GM19455 (cell line): ENCODE measurements at regions not wholly inside any gene's neighbourhood (a gene's known extent, or its start where the extent isn't known, plus 50 kb on each side); places are given as distances from the start of the nearest gene placed in this dataset.
"Not testable (repeated sequence)": the region's sequence is repeated elsewhere in the genome, so short reads cannot be mapped to it uniquely, and the experiment has no call there.

ENCODE experiments used
- ATAC-seq: cut with Tn5 transposase; IDR thresholded peaks from one replicate; pipeline ENCODE4 v1.9.1; 2021; ENCODE audit not compliant: unreplicated experiment

DNA sequence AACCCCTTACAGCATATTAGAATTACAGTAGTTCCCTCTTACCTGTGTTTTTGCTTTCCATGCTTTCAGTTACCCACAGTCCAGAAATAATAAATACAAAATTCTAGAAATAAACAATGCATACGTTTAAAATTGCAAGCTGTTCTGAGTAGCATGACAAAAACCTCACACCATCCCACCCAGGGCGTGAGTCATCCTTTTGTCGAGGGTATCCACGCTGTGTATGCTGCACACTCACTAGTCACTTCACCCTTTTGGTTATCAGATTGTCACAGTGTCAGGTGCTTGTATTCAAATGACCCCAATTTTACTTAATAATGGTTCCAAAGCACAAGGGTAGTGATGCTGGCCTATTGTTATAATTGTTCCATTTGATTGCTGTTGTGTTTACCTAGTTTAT, 72.5 kb upstream of the P3H2 start:
- no peak for ATAC-seq

DNA sequence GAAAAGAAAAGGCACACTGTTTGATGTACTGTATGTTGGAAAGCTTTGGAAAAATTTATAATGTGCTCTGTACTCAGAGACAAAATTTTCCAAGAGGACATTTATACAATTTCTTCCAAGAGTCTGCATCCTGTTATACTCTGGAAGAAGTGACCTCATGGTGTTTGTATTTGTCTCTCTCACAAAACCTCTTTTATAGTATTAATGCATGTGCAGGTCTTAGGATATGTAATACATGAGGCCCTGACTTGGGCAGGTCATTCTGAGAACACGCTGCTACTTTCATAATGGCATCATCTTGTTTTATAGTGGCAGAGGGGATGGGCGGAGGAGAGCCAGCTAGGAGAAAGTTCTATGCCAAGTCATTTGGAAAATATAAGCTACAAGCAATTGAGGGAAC, 72.0 kb upstream of the P3H2 start:
- ATAC-seq = no peak

DNA sequence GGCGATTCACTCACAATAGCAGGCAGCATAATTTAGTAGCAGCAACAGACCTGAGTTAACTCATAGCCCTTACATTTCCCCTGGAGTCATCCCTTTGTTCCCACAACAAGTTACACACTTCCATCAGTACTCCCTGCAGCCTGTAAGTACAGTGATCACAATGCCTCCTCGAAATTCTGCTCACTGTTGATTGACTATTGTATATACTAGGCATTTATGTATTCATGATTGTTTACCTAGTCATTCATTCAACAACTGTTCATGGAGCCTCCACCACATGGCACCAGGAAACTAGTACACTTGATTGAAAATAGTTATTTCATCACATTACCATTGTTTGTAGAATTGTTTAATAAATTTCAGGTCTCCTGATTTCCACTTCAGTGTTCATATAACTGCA, 71.4 kb upstream of the P3H2 start:
- no peak for ATAC-seq

DNA sequence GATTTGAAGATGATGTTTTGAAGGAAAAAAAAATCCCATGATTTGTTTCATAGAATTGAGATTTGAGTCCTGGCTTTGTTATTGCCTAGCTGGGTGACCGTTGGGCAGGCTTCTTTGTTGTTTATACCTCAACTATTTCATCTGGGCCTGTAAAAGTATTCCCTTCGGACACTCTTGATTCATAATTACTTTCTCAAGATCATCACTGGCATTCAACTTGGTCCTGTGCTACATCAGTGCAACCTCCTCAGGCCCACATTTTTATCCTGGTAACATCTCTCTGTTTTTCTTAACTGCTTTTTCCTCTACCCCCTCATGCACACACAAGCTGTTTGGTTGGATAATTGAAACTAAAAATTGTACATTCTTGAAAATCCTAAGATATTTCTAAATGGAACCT, 67.5 kb upstream of the P3H2 start:
- ATAC-seq = no peak

DNA sequence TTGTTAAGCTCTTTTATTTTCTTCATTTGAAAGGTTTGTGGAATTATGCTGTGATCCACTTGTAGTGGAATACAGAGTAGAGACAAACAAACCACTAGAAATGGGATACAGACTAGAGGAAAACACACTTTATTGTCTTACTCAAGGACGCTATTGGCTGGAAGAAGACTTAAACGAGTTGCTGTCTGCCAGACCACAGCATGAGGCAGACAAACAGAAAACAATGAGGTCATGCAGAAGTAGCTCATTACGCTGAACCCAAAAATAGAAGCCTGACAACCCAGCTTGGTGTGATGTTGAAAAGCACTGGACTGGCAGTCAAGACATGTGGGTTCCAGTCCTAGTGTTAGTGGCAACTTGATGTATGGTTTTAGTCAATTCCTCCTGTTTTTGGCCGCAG, 62.4 kb upstream of the P3H2 start:
- no peak for ATAC-seq

DNA sequence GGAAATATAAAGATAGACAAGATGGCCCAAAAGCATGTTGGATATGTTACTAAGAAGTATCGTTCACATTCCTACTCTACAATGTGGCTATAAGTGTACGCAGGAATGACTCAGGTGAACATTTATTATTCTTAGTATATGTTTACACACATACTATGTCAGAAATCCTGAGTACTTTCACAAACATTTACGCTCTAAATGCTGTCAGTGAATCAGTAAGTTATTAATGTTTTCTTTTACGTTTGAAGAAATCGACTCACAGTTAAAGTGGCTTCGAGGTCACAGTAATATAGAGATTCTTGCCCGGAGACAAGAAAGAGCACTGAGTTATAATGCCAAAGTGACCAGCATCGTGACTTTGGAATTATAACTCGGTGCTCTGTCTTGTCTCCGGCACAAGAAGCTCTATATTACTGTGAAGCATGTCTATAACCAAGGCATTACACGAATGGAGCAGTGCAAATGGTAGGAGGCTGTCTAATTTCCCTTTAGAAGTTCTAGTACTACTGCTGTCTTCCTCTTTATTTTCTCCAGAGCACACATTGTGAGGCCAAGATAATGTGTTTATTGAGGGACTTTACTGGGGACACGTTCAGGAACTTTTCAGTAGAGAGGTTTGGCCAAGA, 61.8 kb upstream of the P3H2 start:
- ATAC-seq = no peak

DNA sequence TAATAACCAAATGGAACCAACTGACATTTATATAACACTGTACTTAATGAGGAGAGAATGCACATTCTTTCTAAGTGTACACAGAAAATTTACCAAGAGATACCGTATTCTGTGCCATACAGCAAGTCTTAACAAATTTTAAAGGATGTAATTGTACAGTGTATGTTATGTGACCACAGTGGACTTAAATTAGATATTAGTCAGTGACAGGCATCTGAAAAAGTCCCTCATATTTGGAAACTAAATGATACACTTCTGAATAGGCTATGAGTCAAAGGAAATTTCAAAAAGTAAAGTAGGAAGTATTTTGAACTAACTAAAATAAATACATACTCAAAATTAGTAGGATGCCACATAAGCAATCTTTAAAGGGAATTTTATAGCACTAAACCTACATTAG, 59.6 kb upstream of the P3H2 start:
- ATAC-seq = no peak

DNA sequence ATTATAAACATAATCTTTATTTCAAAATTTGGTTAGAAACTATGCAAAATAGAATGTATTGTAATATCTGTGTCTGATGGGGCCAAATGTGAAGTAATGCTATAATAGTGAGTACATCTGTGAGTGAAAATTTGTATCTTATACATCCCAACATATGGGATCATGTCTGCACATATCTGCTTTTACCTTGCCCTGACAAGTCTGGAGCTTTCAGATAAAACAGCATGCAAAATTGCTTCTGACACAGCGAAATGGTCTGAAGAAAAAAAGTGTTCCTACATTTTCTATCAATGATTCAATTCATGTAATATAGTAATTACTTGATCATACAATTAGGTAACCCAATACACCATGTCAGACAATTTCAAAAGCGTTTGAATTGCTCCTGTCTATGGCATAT, 58.1 kb upstream of the P3H2 start:
- no peak for ATAC-seq

DNA sequence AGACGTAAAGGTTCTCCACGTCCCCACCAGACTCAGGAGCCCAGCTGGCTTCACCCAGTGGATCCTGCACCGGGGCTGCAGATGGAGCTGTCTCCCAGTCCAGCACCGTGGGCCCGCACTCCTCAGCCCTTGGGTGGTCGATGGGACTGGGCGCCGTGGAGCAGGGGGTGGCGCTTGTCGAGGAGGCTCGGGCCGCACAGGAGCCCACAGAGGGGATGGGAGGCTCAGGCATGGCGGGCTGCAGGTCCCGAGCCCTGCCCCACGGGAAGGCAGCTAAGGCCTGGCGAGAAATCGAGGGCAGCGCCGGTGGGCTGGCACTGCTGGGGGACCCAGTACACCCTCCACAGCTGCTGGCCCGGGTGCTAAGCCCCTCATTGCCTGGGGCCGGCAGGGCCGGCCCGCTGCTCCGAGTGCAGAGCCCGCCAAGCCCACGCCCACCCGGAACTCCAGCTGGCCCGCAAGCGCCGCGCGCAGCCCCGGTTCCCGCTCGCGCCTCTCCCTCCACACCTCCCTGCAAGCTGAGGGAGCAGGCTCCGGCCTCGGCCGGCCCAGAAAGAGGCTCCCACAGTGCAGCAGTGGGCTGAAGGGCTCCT, 56.3 kb upstream of the P3H2 start:
- not testable (repeated sequence) for ATAC-seq

DNA sequence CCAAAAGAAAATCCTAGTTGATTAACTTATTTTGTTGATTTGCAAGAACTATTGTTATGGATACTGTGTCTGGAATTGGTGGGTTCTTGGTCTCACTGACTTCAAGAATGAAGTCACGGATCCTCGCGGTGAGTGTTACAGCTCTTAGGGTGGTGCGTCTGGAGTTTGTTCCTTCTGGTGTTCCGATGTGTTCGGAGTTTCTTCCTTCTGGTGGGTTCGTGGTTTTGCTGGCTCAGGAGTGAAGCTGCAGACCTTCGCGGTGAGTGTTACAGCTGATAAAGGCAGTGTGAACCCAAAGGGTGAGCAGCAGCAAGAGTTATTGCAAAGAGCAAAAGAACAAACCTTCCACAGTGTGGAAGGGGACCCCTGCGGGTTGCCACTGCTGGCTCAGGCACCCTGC, 55.4 kb upstream of the P3H2 start:
- not testable (repeated sequence) for ATAC-seq

DNA sequence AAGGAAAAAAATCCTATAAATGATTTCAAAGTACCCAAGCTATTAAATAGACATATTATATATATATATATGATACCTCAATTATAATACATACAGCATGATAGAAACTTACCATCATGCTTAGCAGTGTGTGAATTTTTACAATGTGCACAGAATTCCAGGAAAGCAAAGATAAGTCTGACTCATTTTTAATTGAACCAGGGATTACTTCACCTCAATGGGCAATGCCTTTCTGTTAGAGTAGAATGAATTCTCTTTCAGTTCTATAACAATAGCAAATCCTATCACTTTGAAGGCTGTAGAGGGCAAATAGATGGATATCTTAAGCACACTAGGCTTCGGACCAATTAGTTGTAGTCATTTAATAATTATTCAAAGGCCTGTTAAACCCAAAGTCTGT, 54.8 kb upstream of the P3H2 start:
- no peak for ATAC-seq

DNA sequence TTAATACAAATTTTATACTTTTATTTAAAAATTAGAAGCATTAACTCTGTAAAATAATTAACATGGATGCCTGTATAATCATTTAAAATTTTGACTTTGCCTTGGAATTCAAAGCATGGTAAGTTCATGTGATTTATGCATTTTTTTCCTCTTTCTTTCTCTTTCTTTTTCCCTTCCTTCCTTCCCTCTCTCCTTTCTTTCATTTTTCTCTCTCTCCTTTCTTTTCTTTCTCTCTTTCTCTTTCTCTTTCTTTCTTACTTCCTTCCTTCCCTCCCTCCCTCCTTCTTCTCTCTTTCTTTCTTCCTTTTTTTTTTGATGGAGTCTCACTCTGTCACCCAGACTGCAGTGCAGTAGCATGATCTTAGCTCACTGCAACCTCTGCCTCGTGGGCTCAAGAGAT, 53.8 kb upstream of the P3H2 start:
- no peak for ATAC-seq

DNA sequence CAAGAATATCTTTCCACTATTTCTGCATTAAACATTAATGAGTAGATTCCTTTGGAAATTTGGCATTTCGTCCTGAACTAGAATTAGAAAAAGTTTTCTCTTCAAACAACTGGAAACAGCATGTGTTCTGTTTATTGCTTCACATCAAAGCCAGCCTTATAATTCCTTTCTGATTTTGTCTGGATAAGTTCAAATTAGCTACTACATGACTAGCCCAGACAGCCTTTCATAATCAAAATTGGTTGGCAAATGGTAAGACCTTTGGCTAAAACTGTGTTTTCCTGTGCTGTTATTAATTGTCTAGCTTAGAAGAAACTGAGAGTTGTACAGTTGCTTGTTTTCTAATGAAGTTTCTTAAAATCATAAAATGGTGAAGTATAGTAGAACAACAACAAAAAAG, 52.7 kb upstream of the P3H2 start:
- ATAC-seq = no peak

DNA sequence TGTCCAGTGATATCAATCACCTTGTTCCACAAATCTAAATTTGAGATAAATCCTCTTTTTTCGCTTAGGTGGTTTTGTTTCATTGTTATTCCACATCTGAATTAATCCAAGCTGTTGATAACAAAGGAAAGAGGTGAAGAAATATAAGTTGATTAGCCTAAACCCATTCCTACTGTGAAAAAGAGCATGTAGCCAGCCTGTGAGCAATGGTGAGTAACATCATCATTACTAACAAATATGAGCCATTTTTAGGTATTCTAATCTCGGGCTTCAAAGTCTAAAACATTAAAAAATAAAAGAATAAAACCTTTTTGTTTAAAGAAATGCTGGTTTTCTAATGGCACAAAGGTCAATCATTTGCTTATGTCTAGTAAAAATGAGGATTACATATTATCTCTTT, 52.1 kb upstream of the P3H2 start:
- no peak for ATAC-seq
